Activated CD4-positive, alpha-beta T cell treated with anti-CD3 and anti-CD28 coated beads for 4 hours (primary cell): ENCODE measurements at regions not wholly inside any gene's neighbourhood (a gene's known extent, or its start where the extent isn't known, plus 50 kb on each side); places are given as distances from the start of the nearest gene placed in this dataset.

ENCODE experiments used
- DNase-seq, 2 donors: peaks; one replicate each; pipeline ENCODE4 v3.0.0-alpha.2; 2020

- DNase-seq = no peak
These were observed 161.4 kb upstream of the CAMK1G start for GRCh38 chr1:209421978-209422680.

DNA sequence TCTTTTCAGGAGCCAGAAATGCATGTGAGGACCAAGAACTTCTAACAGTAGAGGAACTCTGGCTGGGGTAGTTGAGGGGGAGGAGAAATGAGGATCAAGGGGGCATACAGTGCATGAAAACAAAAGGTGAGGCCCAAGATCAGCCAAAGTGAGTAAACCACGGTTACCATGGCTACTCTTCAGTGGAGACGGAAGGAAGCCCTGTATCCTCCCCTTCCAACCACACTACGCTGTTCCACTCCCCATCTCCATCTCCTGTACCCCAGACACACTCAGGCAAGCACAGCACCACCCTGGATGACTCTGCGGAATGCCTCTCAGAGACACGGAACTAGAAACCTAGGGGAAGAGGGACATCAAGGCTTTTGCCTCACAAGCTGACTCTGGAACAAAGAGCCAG lies 157.6 kb upstream of the CAMK1G start:
- DNase-seq = no peak

- no peak for DNase-seq
These were observed 156.2 kb upstream of the CAMK1G start for GRCh38 chr1:209427277-209427676.

DNA sequence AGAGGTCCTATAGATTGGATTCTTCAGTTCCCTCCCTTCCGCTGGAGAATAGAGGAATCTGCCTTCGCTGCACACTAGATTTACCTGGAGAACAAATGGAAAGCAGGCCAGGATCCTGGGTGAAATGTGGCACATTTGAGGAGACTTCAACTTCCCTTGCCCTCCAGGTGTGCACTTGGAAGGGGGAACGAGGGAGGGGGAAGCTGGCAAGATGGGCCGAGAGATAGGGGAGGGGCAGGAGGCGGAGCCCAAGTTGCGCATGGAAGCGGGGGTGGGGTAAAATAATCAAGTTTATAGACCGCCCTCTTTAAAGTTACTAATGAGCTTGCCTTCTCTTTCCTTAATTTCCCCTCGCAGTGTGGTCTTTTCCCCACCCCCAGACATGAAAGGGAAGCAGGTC lies 155.7 kb upstream of the CAMK1G start:
- DNase-seq = no peak

DNA sequence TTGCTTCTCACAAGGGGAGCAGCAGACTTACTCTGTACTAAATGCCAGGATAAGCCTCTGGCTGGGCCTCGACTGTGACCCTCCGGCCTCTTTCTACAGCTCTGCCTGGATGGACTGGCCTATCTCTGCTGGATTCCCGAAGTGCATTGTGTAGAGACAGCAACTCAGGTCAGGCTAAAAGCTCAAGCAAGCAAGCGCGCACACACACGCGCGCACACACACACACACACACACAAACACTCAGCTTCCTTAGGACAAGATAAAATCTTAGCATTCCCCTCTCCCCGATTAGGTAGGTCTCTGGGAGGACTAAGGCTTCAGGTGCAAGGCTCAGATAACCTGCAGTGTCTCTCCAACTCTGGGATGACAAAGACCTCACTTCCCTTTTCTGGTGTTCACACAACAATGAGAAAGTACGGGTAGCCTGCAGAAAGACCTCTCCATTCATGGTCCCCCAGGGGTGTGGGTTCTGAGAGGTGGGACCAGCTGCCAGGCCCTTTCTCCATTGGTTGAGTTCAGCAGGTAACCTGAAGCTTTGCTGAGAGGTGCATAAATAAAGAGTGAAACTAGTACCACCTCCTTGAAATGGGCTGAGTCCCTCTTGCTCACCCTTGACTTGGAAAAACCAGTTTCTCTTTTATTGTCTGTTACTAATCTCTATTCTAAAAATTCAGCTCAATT lies 155.1 kb upstream of the CAMK1G start:
- DNase-seq = no peak

GRCh38 chr1:209429611-209430010 lies 153.9 kb upstream of the CAMK1G start:
- no peak for DNase-seq

- no peak for DNase-seq
These were observed 153.4 kb upstream of the CAMK1G start for GRCh38 chr1:209430107-209430506.

DNA sequence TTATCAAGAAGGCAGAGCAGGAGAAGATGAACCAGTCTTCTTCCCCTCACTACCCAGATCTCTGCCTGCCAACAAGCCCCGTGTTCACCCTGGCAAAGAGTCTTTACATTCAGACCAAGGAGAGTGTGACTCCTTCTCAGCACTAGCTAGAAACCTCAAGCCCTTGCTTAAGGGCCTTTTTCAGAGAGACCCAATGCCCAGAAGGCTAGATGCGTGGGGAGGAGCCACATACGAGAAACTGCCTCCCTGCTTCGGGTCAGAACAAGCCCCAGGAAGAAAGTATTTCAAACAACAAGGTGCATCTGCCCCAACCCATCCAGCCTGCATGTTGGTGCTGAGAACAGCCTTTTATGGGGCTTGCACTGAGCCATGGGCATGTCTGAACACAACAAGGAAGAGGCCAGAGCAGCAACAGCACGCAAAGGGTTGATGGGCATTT lies 152.7 kb upstream of the CAMK1G start:
- no peak for DNase-seq

GRCh38 chr1:209431402-209431801 lies 152.1 kb upstream of the CAMK1G start:
- DNase-seq = no peak

DNA sequence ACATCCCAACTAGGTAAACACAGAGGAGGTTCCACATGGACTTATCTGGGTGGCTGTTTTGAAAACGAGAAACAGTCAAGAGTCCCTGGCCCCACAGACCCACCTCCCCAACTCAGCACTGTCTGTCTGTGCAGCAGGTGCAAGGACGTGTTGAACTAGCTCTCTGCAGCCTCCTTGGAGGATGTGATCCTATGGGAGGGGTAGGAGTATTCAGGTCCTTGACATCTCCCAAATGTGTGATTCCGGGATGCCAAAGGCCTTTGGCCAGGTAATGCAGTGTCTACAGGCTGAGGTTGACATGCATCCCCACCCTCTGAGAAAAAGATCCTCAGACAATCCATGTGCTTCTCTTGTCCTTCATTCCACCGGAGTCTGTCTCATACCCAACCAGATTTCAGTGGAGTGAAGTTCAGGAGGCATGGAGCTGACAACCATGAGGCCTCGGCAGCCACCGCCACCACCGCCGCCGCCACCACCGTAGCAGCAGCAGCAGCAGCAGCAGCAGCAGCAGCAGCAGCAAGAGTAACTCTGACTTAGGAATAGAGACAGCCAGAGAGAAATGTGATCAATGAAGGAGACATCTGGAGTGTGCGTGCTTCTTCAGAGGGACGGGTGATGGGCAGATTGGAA lies 151.6 kb upstream of the CAMK1G start:
- no peak for DNase-seq

GRCh38 chr1:209432443-209432825 lies 151.1 kb upstream of the CAMK1G start:
- no peak for DNase-seq

DNA sequence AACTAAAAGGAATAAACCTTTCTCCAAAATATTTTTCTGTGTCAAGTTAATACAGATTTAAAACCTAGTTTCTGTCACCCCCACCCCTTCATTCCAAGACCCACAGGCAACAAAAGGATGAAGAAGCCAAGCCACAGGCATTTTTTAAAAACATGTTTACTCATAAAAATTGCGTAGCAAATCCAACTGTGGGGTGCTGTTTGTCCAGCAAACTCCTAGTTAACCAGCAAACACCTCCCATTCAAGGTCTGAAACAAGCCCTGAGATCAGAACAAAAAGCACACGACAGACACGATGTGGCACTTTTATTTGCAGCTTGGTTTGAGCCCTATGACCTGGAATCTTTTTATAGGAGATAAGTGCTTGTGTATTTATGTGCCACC lies 149.9 kb upstream of the CAMK1G start:
- DNase-seq = no peak

GRCh38 chr1:209434066-209434465 lies 149.4 kb upstream of the CAMK1G start:
- no peak for DNase-seq

DNA sequence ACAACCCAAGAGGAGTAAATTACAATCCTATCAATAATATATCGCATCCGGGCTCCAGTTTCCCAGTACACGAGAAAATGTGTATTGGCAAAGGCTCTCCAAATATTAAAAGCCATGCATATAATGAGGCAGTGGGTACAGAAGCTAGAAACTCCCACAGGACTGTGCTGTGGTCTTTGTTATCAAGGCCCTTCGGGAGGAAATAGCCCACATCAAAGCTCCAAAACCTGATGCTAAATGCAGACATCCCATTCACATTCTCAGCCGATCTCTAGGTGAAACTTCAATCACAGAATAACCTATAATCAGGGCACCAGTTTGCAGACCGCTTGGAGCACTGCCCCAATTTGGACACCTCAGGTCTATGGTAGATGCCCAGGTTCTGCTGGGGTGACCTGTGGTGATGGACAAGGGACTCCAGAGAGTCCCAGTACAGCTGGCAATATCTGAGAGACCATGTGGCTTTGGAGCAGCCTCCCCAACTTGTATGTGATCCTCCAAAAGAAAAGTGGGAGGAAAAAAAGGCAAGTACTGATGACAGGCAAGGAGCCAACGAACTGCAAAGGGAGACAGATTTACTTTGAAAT lies 148.8 kb upstream of the CAMK1G start:
- no peak for DNase-seq

- DNase-seq = peak in 1 of 2 donors; percentile 5
These were observed 147.6 kb upstream of the CAMK1G start for GRCh38 chr1:209435654-209436566.

GRCh38 chr1:209439828-209440227 lies 143.7 kb upstream of the CAMK1G start:
- DNase-seq = no peak

GRCh38 chr1:209443361-209443931 lies 140.1 kb upstream of the CAMK1G start:
- DNase-seq = no peak

DNA sequence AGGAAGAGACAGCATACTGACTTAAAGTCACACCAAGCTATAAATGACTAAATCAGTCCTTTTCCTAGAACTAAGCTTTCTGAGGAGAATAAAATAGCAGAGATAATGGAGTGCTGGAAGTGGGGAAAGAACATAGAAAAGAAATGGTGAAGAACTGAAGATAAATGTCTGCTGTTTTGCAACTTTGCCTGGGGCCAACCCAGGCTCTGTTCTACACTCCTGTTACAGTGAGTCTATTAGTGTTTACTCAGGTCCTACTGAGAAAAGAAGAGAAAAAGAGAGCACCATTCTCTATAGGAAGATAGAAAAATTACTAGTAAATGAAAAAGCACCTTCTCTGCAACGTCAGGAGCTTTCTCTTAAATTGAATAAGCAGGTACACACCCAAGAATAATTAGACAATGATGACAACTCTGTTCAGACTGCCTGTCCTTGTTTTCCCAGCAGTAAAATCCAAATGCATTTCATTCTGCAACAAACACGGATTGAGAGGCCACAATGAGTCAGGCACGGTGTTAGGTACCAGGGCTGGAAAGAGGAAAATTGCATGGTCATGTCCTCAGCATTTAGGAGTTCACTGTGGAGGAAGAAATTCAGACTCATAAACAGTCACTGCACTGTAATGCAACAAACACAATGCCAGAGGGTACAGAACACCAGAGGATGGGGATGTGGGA lies 139.4 kb upstream of the CAMK1G start:
- DNase-seq = no peak

DNA sequence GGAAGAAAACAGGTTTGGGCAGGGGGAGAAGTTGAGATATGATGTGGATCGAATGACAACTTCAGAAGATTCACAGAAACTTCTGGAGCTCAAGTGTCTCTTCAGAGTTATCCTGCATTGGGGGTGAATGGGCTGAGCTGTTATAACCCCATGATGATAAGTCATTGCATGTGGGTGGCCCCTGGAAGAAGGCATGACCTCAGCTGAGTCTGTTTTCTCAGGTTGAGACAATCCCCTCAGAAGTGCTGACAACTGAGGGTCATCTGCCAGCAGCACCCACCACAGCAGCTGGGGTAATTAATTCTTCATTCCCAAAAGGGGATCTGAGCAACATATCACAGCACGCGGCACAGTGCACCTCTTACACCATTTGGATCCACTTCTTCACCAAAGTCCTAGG lies 138.6 kb upstream of the CAMK1G start:
- no peak for DNase-seq

GRCh38 chr1:209445576-209445975 lies 137.9 kb upstream of the CAMK1G start:
- DNase-seq = no peak

GRCh38 chr1:209446356-209446755 lies 137.2 kb upstream of the CAMK1G start:
- DNase-seq = no peak
